Right kidney (tissue), 1 donor: ENCODE measurements at regions not wholly inside any gene's neighbourhood (a gene's known extent, or its start where the extent isn't known, plus 50 kb on each side); places are given as distances from the start of the nearest gene placed in this dataset.

ENCODE experiments used
- DNase-seq: peaks from one replicate; pipeline ENCODE4 v3.0.0-alpha.2; 2016

DNA sequence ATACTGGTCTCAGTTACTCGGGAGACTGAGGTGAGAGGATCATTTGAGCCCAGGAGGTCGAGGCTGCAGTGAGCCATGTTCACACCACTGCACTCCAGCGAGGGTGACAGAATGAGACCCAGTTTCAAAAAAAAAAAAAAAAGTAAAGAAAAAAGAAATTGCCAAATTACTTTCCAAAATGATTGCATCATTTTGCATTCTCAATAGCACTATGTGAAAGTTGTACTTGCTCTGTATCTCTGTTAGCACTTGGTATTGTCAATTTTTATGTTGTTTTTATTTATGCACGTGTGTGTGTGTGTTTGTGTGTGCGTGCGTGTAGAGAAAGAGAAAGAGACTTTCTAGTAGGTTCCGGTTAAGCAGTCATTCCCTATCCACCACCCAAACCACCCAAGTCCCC lies 328.4 kb downstream of the RAB3C start:
- no peak for DNase-seq

DNA sequence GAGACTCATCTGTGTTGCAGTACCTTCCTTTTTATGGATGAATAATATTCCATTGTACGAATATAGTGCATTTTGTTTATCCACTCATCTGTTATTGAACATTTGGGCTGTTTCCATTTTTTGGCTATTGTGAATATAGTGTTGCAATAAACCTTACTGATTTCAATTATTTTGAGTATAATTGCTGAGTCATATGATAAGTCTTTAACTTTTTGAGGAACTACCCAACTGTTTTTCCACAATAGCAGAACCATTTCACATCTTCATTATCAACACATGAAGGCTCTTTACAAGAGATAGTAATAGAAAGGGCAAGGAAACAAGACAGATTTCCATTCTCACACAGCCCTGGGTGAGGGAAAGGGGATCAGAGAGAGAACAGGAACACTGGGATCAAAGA lies 329.2 kb downstream of the RAB3C start:
- no peak for DNase-seq

DNA sequence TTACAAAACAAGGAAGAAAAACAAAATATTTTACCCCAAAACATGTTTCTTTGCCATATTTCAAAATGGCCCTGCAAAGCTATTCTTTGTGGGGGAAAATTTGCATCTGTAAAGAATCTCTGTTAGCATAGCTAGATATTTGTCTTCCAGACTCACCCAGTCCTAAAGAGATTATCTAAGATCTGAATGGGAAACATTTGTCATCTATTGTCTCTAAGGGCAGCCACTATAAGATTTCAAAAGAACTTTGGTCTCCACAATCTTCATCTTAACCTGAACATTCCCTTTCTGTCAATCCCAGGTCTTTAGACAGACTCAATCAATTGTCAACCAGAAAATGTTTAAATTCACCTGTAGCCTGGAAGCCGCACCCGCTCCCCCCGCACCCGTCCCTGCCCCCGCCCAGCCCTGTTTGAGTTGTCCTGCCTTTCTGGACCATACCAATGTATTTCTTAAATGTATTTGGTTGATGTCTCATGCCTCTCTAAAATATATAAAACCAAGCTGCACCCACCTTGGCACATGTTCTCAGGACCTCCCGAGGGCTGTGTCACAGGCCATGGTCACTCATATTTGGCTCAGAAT lies 330.6 kb downstream of the RAB3C start:
- no peak for DNase-seq

DNA sequence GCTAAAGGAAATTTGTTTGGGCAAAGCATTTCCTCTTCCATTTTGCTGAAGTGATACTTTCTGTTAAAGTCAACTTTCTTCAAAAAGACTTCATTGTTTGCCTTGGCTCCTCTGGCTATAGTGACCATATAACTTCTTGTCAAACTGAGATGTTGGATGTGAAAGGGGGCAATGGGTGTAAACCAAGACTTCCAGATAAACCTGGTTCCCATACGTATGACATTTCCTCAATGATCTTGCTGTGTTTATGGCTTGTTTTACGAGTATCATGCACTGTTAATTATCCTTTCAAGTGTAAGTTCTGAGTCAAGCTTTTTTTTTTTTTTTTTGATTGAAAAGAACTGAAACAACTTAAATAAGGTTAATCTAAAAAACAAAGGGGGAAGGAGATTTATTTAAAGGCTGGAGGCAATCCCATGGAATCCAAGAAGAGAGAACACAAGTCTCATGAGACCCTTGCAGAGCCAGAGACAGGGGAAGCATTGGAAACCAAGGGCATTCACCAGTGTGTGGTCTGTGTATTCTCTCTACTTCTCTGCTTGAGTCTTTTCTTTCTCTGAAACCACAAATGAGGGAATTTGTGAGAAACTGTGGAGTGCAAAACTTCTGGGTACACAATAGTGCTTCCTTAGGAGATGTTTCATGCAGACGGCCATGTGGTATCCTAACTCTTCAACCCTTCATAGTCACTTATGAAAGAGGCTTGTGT lies 335.3 kb downstream of the RAB3C start:
- DNase-seq, result peak; percentile 21
